NT2/D1 (cell line): ENCODE measurements at regions not wholly inside any gene's neighbourhood (a gene's known extent, or its start where the extent isn't known, plus 50 kb on each side); places are given as distances from the start of the nearest gene placed in this dataset.

Source experiments
- DNase-seq: peaks from one replicate; pipeline ENCODE4 v3.0.0-alpha.2; 2011; ENCODE audit warnings: low read depth, low spot score
- H3K27me3 ChIP-seq: 2 replicates; pipeline ENCODE4 v1.6.0; 2011; ENCODE audit warnings: mild to moderate bottlenecking; ENCODE audit not compliant: insufficient read length, insufficient read depth
- H3K36me3 ChIP-seq: 2 replicates; pipeline ENCODE4 v1.6.1; 2011; ENCODE audit warnings: mild to moderate bottlenecking, low read length, mixed read lengths; ENCODE audit not compliant: insufficient read depth, insufficient read length
- H3K4me1 ChIP-seq: 2 replicates; pipeline ENCODE4 v1.5.1; 2011; ENCODE audit not compliant: insufficient read depth, insufficient read length
- H3K4me3 ChIP-seq: 2 replicates; pipeline ENCODE4 v1.5.1; 2011; ENCODE audit warnings: low read depth; ENCODE audit not compliant: insufficient read length
- H3K9ac ChIP-seq: 2 replicates; pipeline ENCODE4 v1.6.0; 2011; ENCODE audit warnings: low read depth; ENCODE audit not compliant: insufficient read length
- H3K9me3 ChIP-seq: 2 replicates; pipeline ENCODE4 v1.5.1; 2011; ENCODE audit warnings: mild to moderate bottlenecking, low read length; ENCODE audit not compliant: insufficient read depth
- SUZ12 ChIP-seq: IDR thresholded peaks from 2 replicates; pipeline ENCODE4 v1.6.1; 2011; ENCODE audit not compliant: insufficient read length, insufficient read depth; ENCODE audit errors: extremely low read depth
- YY1 ChIP-seq: IDR thresholded peaks from 2 replicates; pipeline ENCODE4 v1.6.1; 2011; ENCODE audit not compliant: insufficient read length, insufficient read depth
- ZNF274 ChIP-seq: IDR thresholded peaks from 2 replicates; pipeline ENCODE4 v1.6.1; 2011; ENCODE audit warnings: mild to moderate bottlenecking, low read depth, low read length

- no peak overlapping the region for H3K4me3 ChIP-seq
- TF ChIP-seq ZNF274 (no peak), SUZ12 (no peak), YY1 (no peak)
- H3K27me3 ChIP-seq: no peaks in the 10 kb centered on the region
- no peak overlapping the region for H3K9ac ChIP-seq
- H3K9me3 ChIP-seq: no peaks in the 10 kb centered on the region
- no peaks in the 10 kb centered on the region for H3K4me1 ChIP-seq
- no peaks in the 10 kb centered on the region for H3K36me3 ChIP-seq
- no peak for DNase-seq
Observed at GRCh38 chr6:22956029-22956681, 386.8 kb downstream of the HDGFL1 start.

DNA sequence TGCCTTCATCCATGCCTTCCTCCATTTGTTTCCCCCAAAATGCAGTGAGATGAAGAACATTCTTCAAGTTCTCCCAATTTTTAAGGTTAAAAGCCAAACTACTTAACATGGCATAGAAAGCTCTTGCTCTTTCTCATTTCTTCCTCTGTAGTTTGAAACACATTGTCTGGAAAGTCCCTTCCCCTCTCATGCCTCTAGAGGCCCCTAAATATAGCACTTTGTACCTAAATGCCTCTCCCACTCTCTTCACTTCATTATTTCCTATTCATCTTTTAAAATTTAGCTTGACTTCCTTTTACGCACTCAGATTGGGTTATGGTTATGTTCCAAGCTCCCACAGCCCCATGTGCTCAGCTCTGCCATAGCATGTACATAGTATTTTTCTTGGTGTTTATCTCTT, 389.3 kb downstream of the HDGFL1 start:
- TF ChIP-seq YY1 (no peak), SUZ12 (no peak), ZNF274 (no peak)
- Histone ChIP-seq H3K36me3 (no peaks in the 10 kb centered on the region), H3K27me3 (no peaks in the 10 kb centered on the region), H3K9ac (no peak overlapping the region), H3K4me3 (no peak overlapping the region), H3K9me3 (no peaks in the 10 kb centered on the region), H3K4me1 (no peaks in the 10 kb centered on the region)
- DNase-seq: no peak

GRCh38 chr6:22959571-22959970, 390.2 kb downstream of the HDGFL1 start:
- TF ChIP-seq YY1 (no peak), ZNF274 (no peak), SUZ12 (no peak)
- H3K9ac ChIP-seq: no peak overlapping the region
- no peaks in the 10 kb centered on the region for H3K36me3 ChIP-seq
- no peaks in the 10 kb centered on the region for H3K9me3 ChIP-seq
- no peaks in the 10 kb centered on the region for H3K4me1 ChIP-seq
- H3K27me3 ChIP-seq: no peaks in the 10 kb centered on the region
- H3K4me3 ChIP-seq: no peak overlapping the region
- no peak for DNase-seq

DNA sequence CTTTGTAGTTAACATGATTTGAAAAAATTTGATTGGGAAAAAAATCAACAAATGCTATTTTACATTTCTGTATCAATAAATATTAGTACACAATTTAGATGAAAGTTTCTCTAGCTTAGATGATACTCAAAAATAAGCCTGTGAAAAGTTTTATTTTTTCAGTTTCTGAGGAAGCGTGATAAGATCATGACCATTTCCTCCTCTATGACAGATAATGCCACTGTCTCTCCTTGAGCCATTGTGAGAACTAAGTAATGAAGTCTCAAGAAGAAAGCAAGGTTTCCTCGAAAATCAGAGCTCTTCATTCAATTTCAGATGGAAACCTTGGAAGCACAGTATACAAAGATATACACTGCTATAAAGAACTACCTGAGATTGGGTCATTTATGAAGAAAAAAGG, 395.0 kb downstream of the HDGFL1 start:
- Histone ChIP-seq H3K4me3 (no peak overlapping the region), H3K36me3 (no peaks in the 10 kb centered on the region), H3K9ac (no peak overlapping the region), H3K27me3 (no peaks in the 10 kb centered on the region), H3K4me1 (no peaks in the 10 kb centered on the region), H3K9me3 (no peaks in the 10 kb centered on the region)
- DNase-seq: no peak
- TF ChIP-seq ZNF274: no peak
- no peak for TF ChIP-seq SUZ12
- TF ChIP-seq YY1: no peak

DNA sequence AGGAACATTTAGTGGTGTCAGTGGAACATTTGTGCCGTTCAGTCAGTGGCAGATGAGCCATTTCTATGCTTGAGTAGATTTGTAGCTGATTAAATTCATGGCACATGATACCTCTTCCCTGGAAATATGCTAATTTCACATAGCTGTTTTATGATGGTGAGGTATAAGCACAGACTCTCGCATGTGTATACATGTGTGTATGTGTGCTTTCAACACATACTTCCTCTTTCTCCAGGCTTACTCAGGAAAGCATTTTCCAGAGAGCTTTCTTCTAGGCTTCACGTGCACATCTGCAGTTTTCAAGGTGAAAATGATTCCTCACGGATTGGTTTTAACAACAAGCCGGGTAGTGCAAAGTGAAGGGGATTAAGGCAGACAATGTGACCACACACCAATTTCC, 396.5 kb downstream of the HDGFL1 start:
- Histone ChIP-seq H3K9ac (no peak overlapping the region), H3K4me3 (no peak overlapping the region), H3K9me3 (no peaks in the 10 kb centered on the region), H3K4me1 (no peaks in the 10 kb centered on the region), H3K36me3 (no peaks in the 10 kb centered on the region), H3K27me3 (no peaks in the 10 kb centered on the region)
- TF ChIP-seq ZNF274 (no peak), YY1 (no peak), SUZ12 (no peak)
- no peak for DNase-seq

DNA sequence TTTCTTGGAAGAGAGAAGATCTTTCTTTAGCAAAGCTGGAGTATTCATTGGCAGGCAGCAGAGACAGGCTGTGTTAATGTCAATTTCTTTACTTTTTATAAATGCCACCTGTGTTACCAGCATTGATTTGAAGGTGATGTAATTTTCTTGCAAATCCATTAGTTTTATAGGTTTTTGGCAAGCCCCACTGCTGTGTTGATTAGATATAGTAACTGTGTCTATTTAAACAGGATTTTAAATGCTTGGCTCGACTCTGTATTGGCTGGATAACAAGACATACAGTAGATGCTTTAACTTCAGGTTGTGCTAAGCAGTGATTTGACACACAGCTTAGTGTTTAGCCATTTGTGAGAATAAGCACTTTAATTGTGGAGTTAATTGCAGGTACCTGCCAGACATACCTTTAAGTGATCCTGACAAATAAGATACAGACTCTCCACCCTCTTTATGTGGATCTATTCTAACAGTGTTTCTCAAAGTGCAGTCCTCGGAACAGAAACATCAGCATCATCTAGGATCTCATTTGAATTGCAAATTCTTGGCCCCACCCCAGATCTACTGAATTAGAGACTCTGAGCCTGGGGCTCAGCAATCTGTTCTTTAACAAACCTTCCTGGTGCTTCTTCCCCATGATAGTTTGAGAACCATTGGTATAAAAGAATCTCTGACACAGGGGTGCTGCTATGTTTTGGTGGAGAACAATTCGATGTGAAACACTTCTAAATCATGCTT, 397.5 kb downstream of the HDGFL1 start:
- Histone ChIP-seq H3K4me3 (no peak overlapping the region), H3K9me3 (no peaks in the 10 kb centered on the region), H3K36me3 (no peaks in the 10 kb centered on the region), H3K4me1 (no peaks in the 10 kb centered on the region), H3K9ac (no peak overlapping the region), H3K27me3 (no peaks in the 10 kb centered on the region)
- no peak for DNase-seq
- TF ChIP-seq YY1: no peak
- TF ChIP-seq SUZ12: no peak

DNA sequence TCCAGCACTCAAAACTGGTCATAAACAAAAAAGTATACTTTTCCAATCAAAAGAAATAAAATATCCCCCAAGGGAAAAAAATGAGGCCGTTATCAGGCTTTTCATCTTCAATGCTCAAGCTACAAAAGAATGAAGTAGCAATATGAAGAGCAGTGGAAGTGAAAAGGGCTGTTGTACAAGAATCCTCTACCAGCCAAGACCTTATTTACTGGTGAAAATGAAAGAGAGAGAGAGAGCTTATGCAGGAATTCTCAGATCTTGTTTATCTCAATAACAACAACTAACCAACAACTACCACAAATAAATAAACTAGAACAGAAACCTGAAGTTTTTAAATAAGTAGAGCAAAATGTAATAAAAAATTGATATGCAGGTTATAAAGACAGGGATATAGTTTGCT, 400.6 kb downstream of the HDGFL1 start:
- Histone ChIP-seq H3K36me3 (no peaks in the 10 kb centered on the region), H3K4me1 (no peaks in the 10 kb centered on the region), H3K9me3 (no peaks in the 10 kb centered on the region), H3K27me3 (no peaks in the 10 kb centered on the region), H3K9ac (no peak overlapping the region), H3K4me3 (no peak overlapping the region)
- TF ChIP-seq YY1: no peak
- TF ChIP-seq ZNF274: no peak
- no peak for TF ChIP-seq SUZ12
- DNase-seq: no peak
